ENCODE measurements at regions not wholly inside any gene's neighbourhood (a gene's known extent, or its start where the extent isn't known, plus 50 kb on each side); places are given as distances from the start of the nearest gene placed in this dataset.
A peak's percentile ranks its signal among the peaks of the same experiment; 100 is the strongest.
"Not testable (repeated sequence)": the region's sequence is repeated elsewhere in the genome, so short reads cannot be mapped to it uniquely, and the experiment has no call there.

DNA sequence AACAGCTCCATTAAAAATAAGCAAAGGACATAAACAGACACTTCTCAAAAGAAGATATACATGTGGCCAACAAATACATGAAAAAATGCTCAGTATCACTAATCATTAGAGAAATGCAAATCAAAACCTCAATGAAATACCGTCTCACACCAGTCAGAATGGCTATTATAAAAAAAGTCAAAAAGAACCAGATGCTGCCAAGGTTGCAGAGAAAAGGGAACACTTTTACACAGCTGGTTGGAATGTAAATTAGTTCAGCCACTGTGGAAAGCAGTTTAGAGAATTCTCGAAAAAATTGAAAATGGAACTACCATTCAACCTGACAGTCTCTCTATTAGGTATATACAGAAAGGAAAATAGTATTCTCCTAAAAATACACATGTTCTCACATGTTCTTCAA lies 102.4 kb upstream of the FIBIN start:
- no peak for DNase-seq (ENCODE audit: low read depth in 4 of 4, low spot score in 3 of 4)

DNA sequence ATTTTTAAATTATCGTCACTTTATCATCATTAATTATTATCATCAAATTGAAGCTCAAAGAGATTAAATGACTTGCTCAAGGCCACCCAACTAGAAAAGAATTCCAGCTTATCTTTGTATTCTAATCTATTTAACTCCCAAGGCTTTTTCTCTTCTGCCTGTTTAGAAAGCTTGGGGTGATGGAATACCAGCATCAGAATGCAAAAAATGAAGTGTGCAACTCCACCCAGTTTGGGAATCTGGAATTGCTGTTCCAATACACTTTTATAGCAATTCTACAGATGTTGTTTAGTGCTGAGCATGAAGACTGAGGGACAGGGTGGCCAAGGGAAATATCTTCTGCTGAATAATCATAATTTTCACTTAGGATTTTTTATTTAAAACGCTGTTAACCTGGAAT lies 97.2 kb upstream of the FIBIN start:
- DNase-seq (ENCODE audit: low read depth in 4 of 4, low spot score in 3 of 4) = no peak

DNA sequence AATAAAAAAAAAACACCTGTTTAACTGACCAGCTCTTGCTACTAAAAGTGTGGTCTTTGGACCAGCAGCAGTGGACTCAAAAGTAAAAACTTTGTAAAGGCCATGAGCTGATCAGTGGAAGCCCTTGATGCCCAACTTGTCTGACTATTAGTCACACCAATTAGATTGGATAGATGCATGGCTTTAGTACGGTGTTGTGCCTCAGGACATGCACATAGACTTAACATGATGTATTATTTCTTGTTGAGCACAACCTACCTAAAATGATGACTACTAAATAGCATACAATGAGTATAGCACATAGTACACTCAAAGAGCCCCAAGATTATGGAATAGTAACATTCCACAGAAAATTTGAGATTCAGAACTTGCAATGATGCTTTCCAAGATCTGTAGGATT lies 95.1 kb upstream of the FIBIN start:
- no peak for DNase-seq (ENCODE audit: low read depth in 4 of 4, low spot score in 3 of 4)

DNA sequence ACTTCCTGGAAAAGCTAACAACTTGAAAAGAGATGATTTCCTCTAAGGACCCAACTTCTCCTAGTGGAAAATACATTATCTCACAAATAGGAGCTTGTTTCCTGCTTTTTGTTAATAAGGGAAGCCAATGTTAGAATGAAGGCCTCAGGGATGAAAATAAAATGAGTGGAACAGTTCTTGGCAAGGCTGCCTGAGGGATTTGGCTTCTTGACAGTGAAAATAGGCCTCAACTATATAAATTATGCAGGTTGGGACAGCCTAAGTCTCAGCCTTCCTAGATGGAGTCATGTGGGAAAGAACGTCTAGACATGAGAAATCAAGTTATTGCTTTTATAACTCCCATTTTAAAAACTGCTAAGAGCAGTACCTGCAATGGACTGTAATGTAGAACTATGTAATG lies 92.8 kb upstream of the FIBIN start:
- peak; percentile 14 to 48 (median 20) for DNase-seq (ENCODE audit: low read depth in 4 of 4, low spot score in 3 of 4)

DNA sequence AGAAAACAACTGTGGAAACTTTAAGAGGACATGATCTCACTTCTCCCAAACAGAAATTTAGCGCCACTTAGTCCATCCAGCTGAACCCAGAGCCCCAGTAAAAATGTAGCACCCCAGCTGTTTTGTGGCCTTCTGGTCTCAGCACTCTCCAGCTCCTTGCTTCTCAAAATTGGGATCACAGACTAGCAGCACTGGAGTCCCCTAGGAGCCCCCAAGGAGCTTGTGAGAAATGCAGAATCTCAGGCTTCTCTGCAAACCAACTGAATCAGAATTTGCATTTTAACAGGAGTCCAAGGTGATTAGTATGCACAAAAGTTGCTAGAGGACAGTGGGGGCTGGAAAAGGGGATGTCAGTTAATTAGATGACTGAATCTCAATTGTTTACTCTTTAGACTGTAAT lies 89.8 kb upstream of the FIBIN start:
- DNase-seq (ENCODE audit: low read depth in 4 of 4, low spot score in 3 of 4) = no peak

DNA sequence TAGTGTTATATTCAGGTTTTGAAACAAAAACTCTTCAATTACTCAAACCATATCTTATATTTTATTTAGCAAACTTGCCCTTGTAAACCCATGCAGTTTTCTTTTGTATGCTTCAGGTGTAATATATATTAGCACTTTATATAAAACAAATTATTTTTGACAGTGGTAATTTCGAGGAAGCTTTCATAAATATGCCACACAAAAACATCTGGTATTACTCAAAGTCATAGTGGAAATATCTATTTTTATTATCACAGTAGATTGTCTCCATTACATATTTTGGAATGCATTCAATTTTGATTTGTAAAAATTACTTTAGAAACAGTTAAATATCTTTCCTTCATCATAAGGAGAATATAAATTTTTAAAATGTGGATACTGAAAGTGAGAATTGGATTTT lies 89.1 kb upstream of the FIBIN start:
- DNase-seq (ENCODE audit: low read depth in 4 of 4, low spot score in 3 of 4) = no peak

DNA sequence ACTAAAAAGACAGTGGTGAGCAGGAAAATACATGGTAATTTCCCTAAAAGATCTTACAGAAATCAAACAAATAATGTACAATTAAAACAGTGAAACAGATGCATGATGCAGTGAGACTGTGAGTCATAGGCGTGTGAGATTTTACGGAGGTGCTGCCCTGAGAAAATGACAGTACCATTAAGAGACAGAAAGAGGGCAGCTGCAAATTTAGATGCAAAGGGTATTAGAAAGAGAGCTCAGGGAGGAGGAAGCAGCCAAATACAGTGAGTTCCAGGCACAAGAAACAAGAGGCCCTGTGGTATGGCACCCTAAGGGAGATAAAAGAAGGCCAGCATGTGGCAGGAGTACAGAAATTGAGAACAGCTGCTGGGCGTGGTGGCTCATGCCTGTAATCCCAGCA lies 88.5 kb upstream of the FIBIN start:
- DNase-seq (ENCODE audit: low read depth in 4 of 4, low spot score in 3 of 4) = no peak

DNA sequence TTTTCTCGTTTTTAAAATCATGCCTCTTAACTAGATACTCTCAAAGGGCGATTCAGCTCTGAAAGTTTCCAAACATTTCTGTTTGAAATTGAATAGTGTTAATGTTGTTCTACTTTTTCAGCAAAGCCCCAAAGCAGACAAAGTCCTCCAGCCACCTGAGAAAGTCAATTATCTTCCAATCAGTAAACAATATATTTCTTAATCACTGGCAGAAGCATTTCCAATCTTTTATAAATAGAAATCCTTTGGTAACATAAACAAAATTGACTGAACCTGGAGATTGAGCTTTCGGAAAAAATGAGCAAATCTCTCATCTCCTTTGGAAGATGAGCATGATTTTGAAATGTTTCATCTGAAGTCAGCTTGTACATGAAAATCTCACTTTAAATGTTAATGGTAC lies 84.4 kb upstream of the FIBIN start:
- DNase-seq (ENCODE audit: low read depth in 4 of 4, low spot score in 3 of 4) = no peak

DNA sequence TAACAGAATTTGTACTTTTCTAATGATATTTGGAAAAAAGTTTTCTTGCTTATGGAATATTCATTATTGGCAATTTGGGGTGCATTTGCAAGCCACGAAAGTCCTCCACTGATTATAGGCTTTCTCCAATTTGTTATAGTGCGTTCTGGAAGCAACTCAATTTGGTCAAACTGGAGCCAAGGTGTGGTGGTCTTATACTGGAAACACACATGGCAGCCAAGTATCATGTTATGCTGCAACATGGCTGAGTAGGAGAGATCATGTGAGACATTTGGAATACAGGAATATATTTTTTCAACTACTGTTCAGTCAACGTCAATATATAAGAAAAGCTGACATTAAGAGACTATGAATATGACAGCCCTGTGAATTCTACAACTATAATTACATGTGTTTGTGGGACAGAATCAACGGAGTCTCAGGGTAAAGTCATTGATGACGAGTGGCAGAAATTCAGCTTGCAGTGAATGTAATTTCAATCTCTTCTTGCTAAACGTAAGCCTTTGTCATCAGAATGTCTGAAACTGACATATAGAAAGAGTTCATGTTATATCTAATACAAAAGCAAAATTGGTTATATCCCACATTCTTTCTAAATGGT lies 83.8 kb upstream of the FIBIN start:
- DNase-seq (ENCODE audit: low read depth in 4 of 4, low spot score in 3 of 4) = no peak

DNA sequence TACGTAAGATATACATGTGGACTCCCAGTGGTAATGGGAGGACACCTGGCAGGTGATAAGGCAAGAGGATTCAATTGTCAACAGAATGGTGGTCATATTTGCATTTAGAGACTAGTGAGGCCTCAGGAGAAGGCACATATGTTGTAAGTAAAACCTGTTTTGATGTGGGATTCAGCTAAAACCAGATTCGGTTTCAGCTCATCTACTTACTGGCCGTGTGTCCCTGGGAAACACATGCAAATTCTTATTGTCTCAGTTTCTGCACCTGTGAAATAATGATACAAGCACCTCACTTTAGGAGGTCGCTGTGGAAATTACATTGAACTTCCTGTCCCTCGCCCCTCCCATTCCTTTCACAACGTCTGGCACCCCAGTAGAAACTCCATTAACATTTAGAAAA lies 78.9 kb upstream of the FIBIN start:
- no peak for DNase-seq (ENCODE audit: low read depth in 4 of 4, low spot score in 3 of 4)

DNA sequence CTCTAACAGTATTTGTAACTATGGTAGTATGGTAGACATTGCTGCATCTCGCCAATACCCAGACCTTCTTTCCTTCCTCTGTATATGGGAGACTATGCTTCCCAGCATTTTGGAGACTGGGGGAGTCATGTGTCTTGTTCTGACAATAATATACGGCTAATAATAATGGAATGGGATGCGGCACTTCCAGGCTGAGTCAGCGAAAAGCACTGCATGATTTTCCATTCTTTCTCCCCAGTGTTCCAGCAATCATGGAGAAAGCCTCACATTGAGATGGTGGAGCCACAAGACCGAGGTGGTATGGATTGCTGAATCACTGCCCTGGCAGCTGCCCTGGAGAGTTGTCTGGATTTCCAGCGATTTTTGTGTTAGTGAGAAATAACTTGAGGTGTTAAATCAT lies 77.1 kb upstream of the FIBIN start:
- no peak for DNase-seq (ENCODE audit: low read depth in 4 of 4, low spot score in 3 of 4)

DNA sequence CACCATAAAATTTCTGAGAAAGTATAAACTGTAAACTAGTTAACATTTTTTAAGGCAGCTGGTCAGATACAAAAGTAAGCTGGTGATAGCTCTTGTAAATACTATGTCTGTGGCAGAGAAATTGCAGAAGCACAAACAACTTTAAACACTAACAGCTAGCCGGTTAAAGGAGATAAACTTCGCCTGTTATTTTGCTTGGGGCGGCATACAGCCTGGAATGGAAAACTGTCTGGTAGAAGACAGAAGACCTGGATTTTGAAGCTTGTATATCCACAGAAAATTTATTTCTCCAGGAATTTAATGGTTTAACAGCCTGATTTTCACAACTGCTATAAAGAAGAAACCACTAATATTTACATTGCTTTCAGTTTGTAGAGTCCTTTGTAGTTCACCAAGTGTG lies 65.3 kb upstream of the FIBIN start:
- no peak for DNase-seq (ENCODE audit: low read depth in 4 of 4, low spot score in 3 of 4)

DNA sequence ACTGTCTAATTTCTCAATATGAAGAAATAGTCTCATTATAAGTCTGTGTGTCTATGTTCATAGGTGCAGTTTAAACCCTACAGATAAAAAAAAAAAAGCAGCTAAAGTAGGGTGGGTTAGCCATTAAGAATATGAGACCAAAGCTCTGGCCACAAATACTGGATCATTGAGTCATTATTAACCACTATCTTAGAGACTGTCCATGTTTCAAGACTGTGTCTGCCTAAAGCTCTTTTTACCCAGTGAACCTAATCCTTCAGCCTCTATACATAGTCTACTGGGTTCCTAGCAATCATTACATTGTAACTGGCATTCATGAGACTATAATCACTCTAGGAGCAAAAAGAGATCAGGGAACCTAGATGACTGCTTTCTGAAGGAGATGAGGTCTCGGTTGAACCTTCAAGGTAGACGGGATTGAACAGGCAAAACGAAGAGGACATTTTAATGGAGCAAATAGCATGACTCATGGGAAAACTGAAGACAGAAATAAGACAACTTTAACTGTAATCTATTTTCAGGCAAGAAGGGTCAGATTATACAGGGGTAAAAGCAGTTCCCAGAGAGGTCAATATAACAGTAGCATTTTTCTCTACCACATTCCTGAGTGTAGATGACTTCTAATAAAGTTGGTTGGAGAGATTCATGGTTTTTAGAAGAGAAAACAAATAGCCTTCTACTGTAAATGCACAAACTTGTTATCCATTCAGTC lies 64.0 kb upstream of the FIBIN start:
- DNase-seq (ENCODE audit: low read depth in 4 of 4, low spot score in 3 of 4) = no peak

DNA sequence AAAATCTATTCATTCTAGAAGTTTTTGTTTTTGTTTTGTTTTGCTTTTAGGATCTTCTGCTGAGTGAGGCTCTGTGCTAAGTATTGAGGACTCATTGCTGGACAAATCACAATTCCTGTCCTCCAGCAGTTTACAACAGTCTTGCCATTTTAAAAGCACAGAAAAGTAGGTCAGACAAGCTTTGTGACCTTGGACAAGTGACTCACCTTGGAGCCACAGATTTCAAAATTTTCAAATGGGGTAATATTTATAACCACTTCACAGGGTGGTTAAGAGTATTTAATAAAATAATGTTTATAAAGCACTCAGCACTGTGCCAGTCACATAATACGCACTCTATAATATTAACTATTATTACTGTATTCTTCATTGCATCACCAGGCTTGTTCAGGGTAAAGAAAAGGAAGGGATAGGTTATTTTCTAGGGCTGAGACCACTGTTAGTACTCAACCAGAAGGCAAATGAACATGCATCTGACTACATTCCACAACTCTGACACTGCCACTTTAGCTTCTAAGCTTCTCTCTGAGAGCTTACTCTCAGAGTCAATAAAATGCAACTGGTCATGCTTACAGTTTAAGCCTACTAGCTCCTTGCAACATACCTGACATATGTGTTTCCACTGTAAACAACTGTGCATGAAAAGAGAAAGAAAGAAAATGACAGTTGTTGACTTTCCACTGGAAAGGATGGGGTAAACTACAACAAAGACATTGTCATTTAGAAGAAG lies 63.2 kb upstream of the FIBIN start:
- DNase-seq (ENCODE audit: low read depth in 4 of 4, low spot score in 3 of 4) = no peak

DNA sequence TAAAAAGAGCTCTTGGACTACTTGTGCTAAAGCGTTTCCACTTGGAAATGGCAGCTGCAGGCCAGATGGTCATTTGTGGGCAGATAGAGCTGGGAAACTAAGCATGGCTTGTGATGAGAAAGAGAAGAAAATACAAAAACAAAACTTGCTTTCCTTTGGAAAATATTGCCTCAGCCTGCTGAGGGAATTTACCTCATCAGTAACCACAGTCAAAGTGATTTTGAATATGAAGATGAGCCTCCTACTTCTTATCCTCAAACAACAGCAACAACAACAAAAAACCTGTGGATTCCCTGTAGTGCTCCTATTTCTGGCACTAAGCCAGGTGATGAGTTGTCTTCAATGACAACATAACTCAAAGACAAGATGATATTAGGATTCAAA lies 62.7 kb upstream of the FIBIN start:
- no peak for DNase-seq (ENCODE audit: low read depth in 4 of 4, low spot score in 3 of 4)

DNA sequence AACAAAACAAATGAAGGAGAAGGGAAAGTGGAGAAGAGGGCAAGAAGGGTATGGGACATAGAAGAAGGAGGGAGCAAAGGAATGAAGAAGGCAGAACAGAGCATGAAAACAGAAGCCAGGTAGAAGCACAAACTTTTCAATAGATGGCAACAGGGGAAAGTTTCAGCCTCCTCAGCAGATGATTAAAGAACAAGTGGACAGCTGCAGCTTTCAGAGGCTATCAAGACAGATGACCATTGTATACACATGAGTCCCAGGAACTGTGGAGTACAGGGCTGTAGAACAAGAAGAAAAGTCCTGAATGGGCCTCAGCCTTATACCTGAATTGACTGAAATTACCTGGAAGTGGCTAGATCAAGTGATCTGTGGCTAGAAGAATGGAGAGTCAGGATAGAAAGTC lies 62.0 kb upstream of the FIBIN start:
- DNase-seq (ENCODE audit: low read depth in 4 of 4, low spot score in 3 of 4) = no peak

DNA sequence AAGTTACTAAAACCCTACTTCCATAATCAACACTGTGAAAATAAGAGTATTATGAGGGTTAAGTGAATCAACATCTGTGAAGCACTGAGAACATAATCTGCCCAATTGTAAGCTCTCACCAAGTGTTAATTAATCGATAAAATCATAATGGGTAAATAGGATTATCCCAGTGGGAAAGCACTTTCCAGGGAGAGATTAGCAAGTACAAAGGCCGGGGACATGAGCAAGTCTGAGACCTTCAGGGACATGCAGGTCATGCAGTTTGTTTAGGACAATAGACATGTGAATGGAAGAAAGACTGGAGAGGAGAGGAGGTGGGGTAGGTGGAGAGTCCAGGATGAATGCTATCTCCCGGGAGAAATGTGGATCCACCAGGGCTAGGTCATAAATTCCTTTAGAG lies 57.8 kb upstream of the FIBIN start:
- DNase-seq (ENCODE audit: low read depth in 4 of 4, low spot score in 3 of 4) = no peak

DNA sequence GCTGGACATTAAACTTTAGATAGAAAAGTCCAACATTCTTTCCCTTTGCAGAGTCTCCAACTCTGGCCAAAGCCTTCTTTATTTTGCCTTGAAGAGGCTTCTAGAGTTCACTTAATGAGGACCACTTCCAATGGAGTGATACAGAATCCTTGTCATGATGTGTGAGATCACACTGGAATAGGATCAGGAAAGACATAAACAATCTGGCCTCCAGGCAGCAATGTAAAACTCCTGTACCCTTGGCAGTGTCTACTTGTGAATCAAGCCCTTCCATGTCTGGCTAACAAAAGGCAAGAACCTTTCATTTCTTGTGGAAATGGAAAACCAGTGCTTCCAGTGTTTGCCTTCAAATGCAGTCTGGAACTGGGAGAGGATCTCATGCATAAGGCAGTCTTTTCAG lies 56.5 kb upstream of the FIBIN start:
- DNase-seq (ENCODE audit: low read depth in 4 of 4, low spot score in 3 of 4) = no peak

DNA sequence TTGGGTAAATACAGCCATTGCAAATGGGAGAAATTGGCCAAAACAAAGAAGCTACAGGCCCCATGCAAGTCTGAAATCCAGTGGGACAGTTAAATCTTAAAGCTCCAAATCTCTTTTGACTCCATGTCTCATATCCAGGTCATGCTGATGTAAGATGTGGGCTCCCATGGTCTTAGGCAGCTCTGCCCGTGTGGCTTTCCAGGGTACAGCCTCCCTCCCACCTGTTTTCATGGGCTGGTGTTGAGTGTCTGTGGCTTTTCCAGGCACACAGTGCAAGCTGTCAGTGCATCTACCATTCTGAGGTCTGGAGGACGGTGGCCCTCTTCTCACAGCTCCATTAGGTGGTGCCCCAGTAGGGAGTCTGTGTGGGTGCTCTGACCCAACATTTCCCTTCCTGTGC lies 53.4 kb upstream of the FIBIN start:
- not testable (repeated sequence) for DNase-seq (ENCODE audit: low read depth in 4 of 4, low spot score in 3 of 4)

DNA sequence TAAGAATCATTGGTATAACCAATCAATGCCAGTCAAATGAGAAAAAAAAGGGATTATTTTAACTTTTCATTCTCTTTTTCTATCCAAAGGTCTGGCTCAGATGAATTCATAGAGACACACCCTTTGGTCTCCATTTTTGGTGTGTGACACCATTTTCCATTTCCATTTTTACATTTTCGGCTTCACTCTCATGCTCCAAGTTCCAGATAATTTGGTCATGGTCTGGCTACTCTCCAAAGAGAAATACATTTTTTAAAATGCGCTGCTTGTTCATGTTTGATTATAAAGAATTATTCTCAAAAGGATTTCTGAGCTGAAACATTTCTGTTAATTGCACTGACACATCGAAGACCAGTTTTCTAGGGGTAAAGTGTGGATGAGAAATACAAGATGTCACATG lies 51.6 kb upstream of the FIBIN start:
- DNase-seq (ENCODE audit: low read depth in 4 of 4, low spot score in 3 of 4) = no peak

DNA sequence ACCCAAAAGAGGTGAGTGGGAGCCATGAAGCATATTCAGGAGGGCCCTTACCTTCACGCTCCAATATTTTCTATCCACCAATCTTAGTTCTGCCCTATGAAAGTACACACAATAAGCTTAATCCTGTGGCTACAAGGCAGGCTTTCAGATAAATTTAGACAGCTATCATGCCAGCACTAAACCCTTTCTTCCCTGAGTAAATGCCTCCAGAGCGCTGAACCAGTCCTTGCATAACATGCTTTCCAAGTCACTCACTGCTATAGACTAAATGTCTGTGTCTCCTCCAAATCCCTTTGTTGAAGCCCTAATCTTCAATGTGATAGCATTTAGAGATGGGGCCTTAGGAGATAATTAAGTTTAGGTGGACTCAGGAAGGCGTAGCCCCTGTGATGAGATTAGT lies 50.3 kb upstream of the FIBIN start:
- no peak for DNase-seq (ENCODE audit: low read depth in 4 of 4, low spot score in 3 of 4)

Data from right renal pelvis (tissue), 4 donors.